Loucy (cell line): ENCODE measurements at regions not wholly inside any gene's neighbourhood (a gene's known extent, or its start where the extent isn't known, plus 50 kb on each side); places are given as distances from the start of the nearest gene placed in this dataset.

Experiments
- H2AFZ ChIP-seq: fragments of 200-600 bp; sonication (generic); 2 replicates; pipeline ENCODE4 v1.6.0; 2016; ENCODE audit warnings: antibody characterized with exemption, mild to moderate bottlenecking, low read length, moderate library complexity
- H3F3A ChIP-seq: fragments of 200-600 bp; 2 replicates; pipeline ENCODE4 v1.6.0; 2016; ENCODE audit warnings: antibody characterized with exemption, low read depth, mild to moderate bottlenecking
- H3K27me3 ChIP-seq: fragments of 200-600 bp; sonication (generic); 2 replicates; pipeline ENCODE4 v1.6.1; 2014; ENCODE audit warnings: low read length, mild to moderate bottlenecking; ENCODE audit not compliant: insufficient read depth, poor library complexity, severe bottlenecking
- H3K36me3 ChIP-seq: fragments of 200-600 bp; sonication (generic); 2 replicates; pipeline ENCODE4 v1.6.1; 2016; ENCODE audit warnings: low read length; ENCODE audit not compliant: insufficient read depth
- H3K4me1 ChIP-seq: fragments of 200-600 bp; sonication (generic); 2 replicates; pipeline ENCODE4 v1.5.1; 2014; ENCODE audit warnings: low read length, mild to moderate bottlenecking; ENCODE audit not compliant: insufficient read depth, poor library complexity, severe bottlenecking
- H3K4me2 ChIP-seq: fragments of 200-600 bp; sonication (generic); 2 replicates; pipeline ENCODE4 v1.6.0; 2014; ENCODE audit warnings: antibody characterized with exemption, low read length, low read depth, mild to moderate bottlenecking; ENCODE audit not compliant: poor library complexity, severe bottlenecking
- H3K4me3 ChIP-seq: fragments of 200-600 bp; sonication (generic); 2 replicates; pipeline ENCODE4 v1.5.1; 2014; ENCODE audit warnings: low read length, mild to moderate bottlenecking, mixed read lengths; ENCODE audit not compliant: poor library complexity, severe bottlenecking
- H3K79me2 ChIP-seq: fragments of 200-600 bp; sonication (generic); 2 replicates; pipeline ENCODE4 v1.6.1; 2014; ENCODE audit warnings: low read length; ENCODE audit not compliant: insufficient read depth
- H3K9ac ChIP-seq: fragments of 200-600 bp; sonication (generic); 2 replicates; pipeline ENCODE4 v1.6.0; 2014; ENCODE audit warnings: mild to moderate bottlenecking, low read depth, low read length, moderate library complexity; ENCODE audit not compliant: poor library complexity, severe bottlenecking
- H3K9me2 ChIP-seq: fragments of 200-600 bp; sonication (generic); replicated peaks from 2 replicates; pipeline ENCODE4 v1.6.1; 2016; ENCODE audit warnings: low read depth, low read length, mixed read lengths
- H3K9me3 ChIP-seq: fragments of 200-600 bp; sonication (generic); 2 replicates; pipeline ENCODE4 v1.6.1; 2014; ENCODE audit warnings: mild to moderate bottlenecking, antibody characterized with exemption, low read length, low read depth; ENCODE audit not compliant: insufficient read depth
- H4K20me1 ChIP-seq: fragments of 200-600 bp; sonication (generic); 2 replicates; pipeline ENCODE4 v1.6.0; 2014; ENCODE audit warnings: antibody characterized with exemption, low read length, mild to moderate bottlenecking; ENCODE audit not compliant: insufficient read depth, poor library complexity, severe bottlenecking
- CTCF ChIP-seq: fragments of 200-600 bp; sonication (generic); conservative IDR thresholded peaks from 2 replicates; pipeline ENCODE4 v1.5.1; 2014; ENCODE audit warnings: mild to moderate bottlenecking, antibody characterized with exemption, low read length
- EZH2phosphoT487 ChIP-seq: fragments of 200-600 bp; IDR thresholded peaks from 2 replicates; pipeline ENCODE4 v1.6.1; 2018; ENCODE audit warnings: antibody characterized with exemption, mild to moderate bottlenecking, moderate library complexity, borderline replicate concordance

- H3K4me2 ChIP-seq: no peak overlapping the region
- no peaks in the 10 kb centered on the region for H3F3A ChIP-seq
- TF ChIP-seq EZH2phosphoT487: no peak
- no peak for TF ChIP-seq CTCF
Measured at GRCh38 chr1:72579629-72580028, 297.3 kb upstream of the NEGR1 start.

GRCh38 chr1:72570815-72571214, 288.5 kb upstream of the NEGR1 start:
- no peak overlapping the region for H3K9ac ChIP-seq
- no peaks in the 10 kb centered on the region for H3F3A ChIP-seq
- H3K27me3 ChIP-seq: no peaks in the 10 kb centered on the region
- H3K79me2 ChIP-seq: no peaks in the 10 kb centered on the region
- no peak overlapping the region for H2AFZ ChIP-seq
- no peaks in the 10 kb centered on the region for H3K36me3 ChIP-seq
- H3K4me1 ChIP-seq: no peaks in the 10 kb centered on the region
- no peaks in the 10 kb centered on the region for H4K20me1 ChIP-seq
- no peaks in the 10 kb centered on the region for H3K9me2 ChIP-seq
- no peak overlapping the region for H3K4me3 ChIP-seq
- H3K4me2 ChIP-seq: no peak overlapping the region
- TF ChIP-seq CTCF (no peak), EZH2phosphoT487 (no peak)
- no peaks in the 10 kb centered on the region for H3K9me3 ChIP-seq

More at GRCh38 chr1:72579629-72580028, 297.3 kb upstream of the NEGR1 start:
- H3K9me3 ChIP-seq: no peaks in the 10 kb centered on the region
- H4K20me1 ChIP-seq: no peaks in the 10 kb centered on the region
- no peaks in the 10 kb centered on the region for H3K4me1 ChIP-seq
- no peaks in the 10 kb centered on the region for H3K27me3 ChIP-seq
- H3K9me2 ChIP-seq: no peaks in the 10 kb centered on the region
- H3K36me3 ChIP-seq: no peaks in the 10 kb centered on the region
- no peak overlapping the region for H3K9ac ChIP-seq
- no peak overlapping the region for H2AFZ ChIP-seq
- H3K4me3 ChIP-seq: no peak overlapping the region
- no peaks in the 10 kb centered on the region for H3K79me2 ChIP-seq

GRCh38 chr1:72568113-72568512, 285.8 kb upstream of the NEGR1 start:
- no peaks in the 10 kb centered on the region for H3K79me2 ChIP-seq
- no peaks in the 10 kb centered on the region for H3K36me3 ChIP-seq
- no peaks in the 10 kb centered on the region for H4K20me1 ChIP-seq
- no peaks in the 10 kb centered on the region for H3K9me3 ChIP-seq
- H3K9ac ChIP-seq: no peak overlapping the region
- no peaks in the 10 kb centered on the region for H3K27me3 ChIP-seq
- H3K9me2 ChIP-seq: no peaks in the 10 kb centered on the region
- H3K4me2 ChIP-seq: no peak overlapping the region
- H3K4me3 ChIP-seq: no peak overlapping the region
- no peak overlapping the region for H2AFZ ChIP-seq
- H3K4me1 ChIP-seq: no peaks in the 10 kb centered on the region
- TF ChIP-seq CTCF: no peak
- no peak for TF ChIP-seq EZH2phosphoT487
- no peaks in the 10 kb centered on the region for H3F3A ChIP-seq
